IMR-90 (cell line): ENCODE measurements at regions not wholly inside any gene's neighbourhood (a gene's known extent, or its start where the extent isn't known, plus 50 kb on each side); places are given as distances from the start of the nearest gene placed in this dataset.

ENCODE experiments used
- ATAC-seq: fragments of 200-7000 bp; cut with Tn5 transposase; 2 replicates; pipeline ENCODE4 v1.9.1; 2020; ENCODE audit warnings: low read depth, mild to moderate bottlenecking, moderate library complexity
- BruUV-seq: library from RNA; stranded (reverse); fragments of 400-500 nt; replicated peaks from 2 replicates; lab custom pipeline; 2021; lab: Mats Ljungman, UMichigan
- CTCF ChIA-PET: fragments of 300-600 bp; formaldehyde crosslinking; extraction: SDS; loops from one replicate; lab custom pipeline; 2021; ENCODE audit warnings: antibody characterized with exemption; lab: Yijun Ruan, JAX
- POLR2A ChIA-PET: fragments of 300-600 bp; sonication (Branson Sonifier 250); formaldehyde crosslinking; loops from one replicate; lab custom pipeline; 2022; ENCODE audit warnings: antibody characterized with exemption; ENCODE audit not compliant: unreplicated experiment; lab: Charles Lee
- DNase-seq: peaks from one replicate; pipeline ENCODE4 v3.0.0; 2013
- H2AFZ ChIP-seq: replicated peaks from 2 replicates; pipeline ENCODE3; 2013; ENCODE audit warnings: low read length, mild to moderate bottlenecking; ENCODE audit not compliant: poor library complexity
- H2AK5ac ChIP-seq: 2 replicates; pipeline ENCODE4 v1.6.1; 2013; ENCODE audit warnings: low read depth, low read length, inconsistent platforms
- H2AK9ac ChIP-seq: replicated peaks from 2 replicates; pipeline ENCODE3; 2013; ENCODE audit warnings: mild to moderate bottlenecking, low read depth, low read length, moderate library complexity; ENCODE audit not compliant: poor library complexity
- H2BK120ac ChIP-seq: 2 replicates; pipeline ENCODE4 v1.6.1; 2013; ENCODE audit warnings: low read depth, low read length, inconsistent platforms
- H2BK15ac ChIP-seq: 3 replicates; pipeline ENCODE4 v1.6.1; 2013; ENCODE audit warnings: low read depth, low read length, inconsistent platforms
- H2BK20ac ChIP-seq: 2 replicates; pipeline ENCODE4 v1.6.1; 2013; ENCODE audit warnings: low read depth, mild to moderate bottlenecking, inconsistent platforms, low read length, moderate library complexity
- H2BK5ac ChIP-seq: 2 replicates; pipeline ENCODE4 v1.6.1; 2013; ENCODE audit warnings: mild to moderate bottlenecking, low read depth, low read length, inconsistent platforms; ENCODE audit not compliant: poor library complexity, severe bottlenecking
- H3K14ac ChIP-seq: replicated peaks from 2 replicates; pipeline ENCODE4 v1.6.1; 2013; ENCODE audit warnings: low read depth, low read length, inconsistent platforms
- H3K18ac ChIP-seq: 2 replicates; pipeline ENCODE4 v1.6.1; 2013; ENCODE audit warnings: low read depth, low read length, control low read depth
- H3K23ac ChIP-seq: 2 replicates; pipeline ENCODE4 v1.6.1; 2013; ENCODE audit warnings: low read depth, low read length, inconsistent platforms
- H3K27ac ChIP-seq: 2 replicates; pipeline ENCODE4 v1.5.1; 2013; ENCODE audit warnings: mild to moderate bottlenecking, control low read depth, low read length; ENCODE audit not compliant: insufficient read depth
- H3K27me3 ChIP-seq: 2 replicates; pipeline ENCODE4 v1.6.1; 2013; ENCODE audit warnings: low read length; ENCODE audit not compliant: control insufficient read depth, insufficient read depth
- H3K36me3 ChIP-seq: 2 replicates; pipeline ENCODE4 v1.6.1; 2013; ENCODE audit warnings: low read length, mixed read lengths; ENCODE audit not compliant: control insufficient read depth, insufficient read depth
- H3K4ac ChIP-seq: 2 replicates; pipeline ENCODE4 v1.6.1; 2013; ENCODE audit warnings: low read depth, low read length, inconsistent platforms
- H3K4me1 ChIP-seq: 2 replicates; pipeline ENCODE4 v1.6.1; 2013; ENCODE audit warnings: low read length, mixed read lengths; ENCODE audit not compliant: control insufficient read depth, insufficient read depth
- H3K4me2 ChIP-seq: 2 replicates; pipeline ENCODE4 v1.6.1; 2013; ENCODE audit warnings: low read depth, mild to moderate bottlenecking, control low read depth, low read length, moderate library complexity
- H3K4me3 ChIP-seq: 2 replicates; pipeline ENCODE4 v1.5.1; 2013; ENCODE audit warnings: low read depth, mild to moderate bottlenecking, control low read depth, low read length, moderate library complexity; ENCODE audit not compliant: insufficient read depth
- H3K56ac ChIP-seq: 2 replicates; pipeline ENCODE4 v1.6.1; 2013; ENCODE audit warnings: low read length, inconsistent platforms; ENCODE audit not compliant: insufficient read depth; ENCODE audit errors: extremely low read depth
- H3K79me1 ChIP-seq, 2 experiments: 2 replicates each; pipeline ENCODE4 v1.6.1; 2013; ENCODE audit warnings: low read length in 2 of 2, inconsistent platforms in 1 of 2, low read depth in 1 of 2
- H3K9ac ChIP-seq: 2 replicates; pipeline ENCODE4 v1.6.1; 2013; ENCODE audit warnings: low read depth, low read length, control low read depth
- H3K9me1 ChIP-seq: 2 replicates; pipeline ENCODE4 v1.6.1; 2013; ENCODE audit warnings: low read length, inconsistent platforms; ENCODE audit not compliant: insufficient read depth
- H3K9me3 ChIP-seq: 2 replicates; pipeline ENCODE4 v1.6.1; 2013; ENCODE audit warnings: low read length; ENCODE audit not compliant: control insufficient read depth, insufficient read depth
- H4K20me1 ChIP-seq: 2 replicates; pipeline ENCODE4 v1.6.1; 2013; ENCODE audit warnings: low read length, inconsistent platforms; ENCODE audit not compliant: insufficient read depth
- H4K5ac ChIP-seq: 2 replicates; pipeline ENCODE4 v1.6.1; 2013; ENCODE audit warnings: mild to moderate bottlenecking, low read depth, low read length, control low read depth
- H4K8ac ChIP-seq, 2 experiments: 2 replicates each; pipeline ENCODE4 v1.6.1; 2013; ENCODE audit warnings: low read depth in 2 of 2, low read length in 2 of 2, control low read depth in 1 of 2, inconsistent platforms in 1 of 2
- H4K91ac ChIP-seq: 2 replicates; pipeline ENCODE4 v1.6.1; 2013; ENCODE audit warnings: low read depth, low read length, inconsistent platforms; ENCODE audit not compliant: insufficient read depth
- CEBPB ChIP-seq: IDR thresholded peaks from 2 replicates; pipeline ENCODE4 v1.6.1; 2012; ENCODE audit warnings: low read depth, low read length, improper control_type of control experiment
- ELK1 ChIP-seq: fragments of 150-350 bp; IDR thresholded peaks from 2 replicates; pipeline ENCODE4 v1.6.1; 2016; ENCODE audit warnings: low read depth, mild to moderate bottlenecking, low read length, moderate library complexity, borderline replicate concordance
- RFX5 ChIP-seq: IDR thresholded peaks from 2 replicates; pipeline ENCODE4 v1.8.0; 2012; ENCODE audit warnings: low read depth, mild to moderate bottlenecking, low read length, moderate library complexity
- WGBS, 2 experiments: methylation state at CpG; one replicate each; pipeline versions ENCODE4 v1.1.5 to v1.1.7; 2013; ENCODE audit warnings: missing lambda C conversion rate in 2 of 2; ENCODE audit not compliant: insufficient read length in 1 of 2; ENCODE audit errors: extremely low coverage in 2 of 2; 5-methylcytosine and 5-hydroxymethylcytosine counted together
- dilution Hi-C: fragments of 300-500 bp; cut with HindIII; formaldehyde crosslinking; loops from one replicate; pipeline ENCODE4 v1.14.3; 2018; ENCODE audit warnings: low sequenced_read_pairs; ENCODE audit not compliant: unreplicated experiment
- in situ Hi-C: fragments of 300-500 bp; cut with MboI; formaldehyde crosslinking; loops from 3 replicates; pipeline ENCODE4 v1.14.3; 2019; ENCODE audit warnings: low sequenced_read_pairs, inconsistent platforms, mixed read lengths
- intact Hi-C: fragments of 100-400 bp; cut with micrococcal nuclease; formaldehyde crosslinking; loops from 2 replicates; pipeline ENCODE4 v1.10.0; 2022

- DNase-seq (peak; percentile 48), ATAC-seq (peak; percentile 87)
- no peak overlapping the region for H3K27ac ChIP-seq
- H2BK15ac ChIP-seq, result no peak overlapping the region
- in situ Hi-C loops, result no loop called here
- dilution Hi-C loops, result no loop called here
- peak overlapping the region; percentile 83 for H2BK120ac ChIP-seq
- H3K9me3 ChIP-seq, result no peaks in the 10 kb centered on the region
- H2AK9ac ChIP-seq, result no peak overlapping the region
- peak overlapping the region; percentile 15; the same call in 1 of the 2 replicates for H4K91ac ChIP-seq
- H3K4me3 ChIP-seq, result no peak overlapping the region
- H3K79me1 ChIP-seq, result no peaks in the 10 kb centered on the region
- H4K8ac ChIP-seq, result peak overlapping the region in 1 of 2 experiments; percentile 40; a peak in 1 of 4 replicates
- no peak overlapping the region for H2BK20ac ChIP-seq
- no peak overlapping the region for H2AFZ ChIP-seq
- 40% methylated on average over 1 of the region's 4 CpGs; no CpG with 5 or more reads in 1 of the 2 experiments for WGBS, 2 experiments
- H3K27me3 ChIP-seq, result no peaks in the 10 kb centered on the region
- H3K14ac ChIP-seq, result peak overlapping the region; percentile 64; the same call in 1 of the 2 replicates
- no peak overlapping the region for H3K4me2 ChIP-seq
- BruUV-seq, result no TSS peak
- no peaks in the 10 kb centered on the region for H3K4me1 ChIP-seq
- no peak overlapping the region for H3K23ac ChIP-seq
- no peak overlapping the region for H3K18ac ChIP-seq
- no peak overlapping the region for H3K9ac ChIP-seq
- ChIA-PET CTCF (no interaction called here), POLR2A (no interaction called here)
- H2AK5ac ChIP-seq, result no peak overlapping the region
- no peak overlapping the region; the same call in 1 of the 2 replicates for H3K56ac ChIP-seq
- H4K5ac ChIP-seq, result no peak overlapping the region
- intact Hi-C loops, result no loop called here
- H3K4ac ChIP-seq, result no peak overlapping the region
- TF ChIP-seq CEBPB, result peak; percentile 69
- TF ChIP-seq RFX5, result no peak
- no peak for TF ChIP-seq ELK1
- H4K20me1 ChIP-seq, result no peaks in the 10 kb centered on the region
- H2BK5ac ChIP-seq, result peak overlapping the region; percentile 65
- no peaks in the 10 kb centered on the region for H3K9me1 ChIP-seq
- no peaks in the 10 kb centered on the region for H3K36me3 ChIP-seq
These were observed 255.4 kb downstream of the OGFRL1 start for GRCh38 chr6:71544028-71544427.
